22Rv1 (cell line): ENCODE measurements at regions not wholly inside any gene's neighbourhood (a gene's known extent, or its start where the extent isn't known, plus 50 kb on each side); places are given as distances from the start of the nearest gene placed in this dataset.

Source experiments
- CTCF ChIP-seq: fragments of 450-650 bp; IDR thresholded peaks from 2 replicates; pipeline ENCODE4 v1.5.1; 2017; ENCODE audit warnings: mild to moderate bottlenecking
- ZFX ChIP-seq: fragments of 450-650 bp; IDR thresholded peaks from 2 replicates; pipeline ENCODE4 v1.6.1; 2017; ENCODE audit warnings: antibody characterized with exemption, borderline replicate concordance

GRCh38 chr2:175769200-175769599 lies 232.9 kb downstream of the LNPK start:
- TF ChIP-seq CTCF (no peak), ZFX (no peak)
